ENCODE measurements at regions not wholly inside any gene's neighbourhood (a gene's known extent, or its start where the extent isn't known, plus 50 kb on each side); places are given as distances from the start of the nearest gene placed in this dataset.

- H3K27me3 ChIP-seq = no peaks in the 10 kb centered on the region
- no peak for TF ChIP-seq CTCF (IDR thresholded peaks at IDR 0.05; ENCODE audit: low read depth, low read length)
- no peak for DNase-seq (ENCODE audit: low read depth in 1 of 2, low spot score in 1 of 2)
- H3K27ac ChIP-seq = no peak overlapping the region
- no peaks in the 10 kb centered on the region for H3K9me3 ChIP-seq (ENCODE audit: low read depth)
- no peak overlapping the region for H3K4me3 ChIP-seq
- no peaks in the 10 kb centered on the region for H3K4me1 ChIP-seq (ENCODE audit: low read depth)
- H3K36me3 ChIP-seq = no peaks in the 10 kb centered on the region
Measured at GRCh38 chr5:30267026-30267425, 926.5 kb upstream of the CDH6 start.

- Histone ChIP-seq H3K36me3 (no peaks in the 10 kb centered on the region), H3K27me3 (no peaks in the 10 kb centered on the region), H3K9me3 (ENCODE audit: low read depth) (no peaks in the 10 kb centered on the region), H3K27ac (no peak overlapping the region), H3K4me3 (no peak overlapping the region), H3K4me1 (ENCODE audit: low read depth) (no peaks in the 10 kb centered on the region)
- no peak for TF ChIP-seq CTCF (IDR thresholded peaks at IDR 0.05; ENCODE audit: low read depth, low read length)
- no peak for DNase-seq (ENCODE audit: low read depth in 1 of 2, low spot score in 1 of 2)
Measured at GRCh38 chr5:30239331-30240022, 954.0 kb upstream of the CDH6 start.

DNA sequence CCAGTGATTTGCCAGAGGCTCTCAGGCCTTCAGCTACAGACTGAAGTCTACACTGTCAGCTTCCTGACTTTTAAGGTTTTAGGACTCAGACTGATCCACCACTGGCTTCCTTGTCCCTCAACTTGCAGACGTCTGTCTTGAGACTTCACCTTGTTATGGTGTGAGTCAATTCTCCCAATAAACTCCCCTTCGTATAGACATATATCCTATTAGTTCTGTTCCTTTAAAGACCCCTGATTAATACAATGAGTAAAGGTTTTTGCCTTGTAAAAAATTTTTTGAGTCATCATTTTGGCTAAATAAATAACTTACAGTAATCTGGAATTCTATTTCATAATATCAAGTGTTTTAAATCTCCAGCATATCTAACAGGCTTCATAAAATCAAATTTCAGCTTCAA, 956.3 kb upstream of the CDH6 start:
- H3K9me3 ChIP-seq (ENCODE audit: low read depth) = no peaks in the 10 kb centered on the region
- H3K4me1 ChIP-seq (ENCODE audit: low read depth) = no peaks in the 10 kb centered on the region
- H3K27me3 ChIP-seq = no peaks in the 10 kb centered on the region
- no peak overlapping the region for H3K4me3 ChIP-seq
- no peaks in the 10 kb centered on the region for H3K36me3 ChIP-seq
- no peak overlapping the region for H3K27ac ChIP-seq
- no peak for DNase-seq (ENCODE audit: low read depth in 1 of 2, low spot score in 1 of 2)
- no peak for TF ChIP-seq CTCF (IDR thresholded peaks at IDR 0.05; ENCODE audit: low read depth, low read length)

GRCh38 chr5:30209755-30210154, 983.7 kb upstream of the CDH6 start:
- Histone ChIP-seq H3K4me3 (no peak overlapping the region), H3K27ac (no peak overlapping the region), H3K36me3 (no peaks in the 10 kb centered on the region), H3K4me1 (ENCODE audit: low read depth) (no peaks in the 10 kb centered on the region), H3K9me3 (ENCODE audit: low read depth) (no peaks in the 10 kb centered on the region), H3K27me3 (no peaks in the 10 kb centered on the region)
- DNase-seq (ENCODE audit: low read depth in 1 of 2, low spot score in 1 of 2) = no peak
- no peak for TF ChIP-seq CTCF (IDR thresholded peaks at IDR 0.05; ENCODE audit: low read depth, low read length)

DNA sequence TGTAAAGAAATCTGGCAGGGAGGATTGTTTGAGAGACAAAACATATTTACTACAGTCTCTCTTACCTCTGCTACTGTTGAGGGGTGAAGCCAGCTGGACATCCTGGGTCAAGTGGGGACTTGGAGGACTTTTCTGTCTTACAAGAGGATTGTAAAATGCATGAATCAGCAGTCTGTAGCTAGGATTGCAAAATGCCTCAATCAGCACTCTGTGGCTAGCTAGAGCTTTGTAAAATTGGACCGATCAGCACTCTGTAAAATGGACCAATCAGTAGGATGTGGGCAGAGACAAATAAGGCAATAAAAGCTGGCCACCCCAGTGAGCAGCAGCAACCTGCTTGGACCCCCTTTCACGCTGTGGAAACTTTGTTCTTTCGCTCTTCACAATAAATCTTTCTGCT, 995.8 kb upstream of the CDH6 start:
- no peaks in the 10 kb centered on the region for H3K4me1 ChIP-seq (ENCODE audit: low read depth)
- DNase-seq (ENCODE audit: low read depth in 1 of 2, low spot score in 1 of 2) = no peak
- TF ChIP-seq CTCF (IDR thresholded peaks at IDR 0.05; ENCODE audit: low read depth, low read length) = no peak
- no peak overlapping the region for H3K4me3 ChIP-seq
- no peaks in the 10 kb centered on the region for H3K9me3 ChIP-seq (ENCODE audit: low read depth)
- no peaks in the 10 kb centered on the region for H3K36me3 ChIP-seq
- H3K27me3 ChIP-seq = no peaks in the 10 kb centered on the region
- H3K27ac ChIP-seq = no peak overlapping the region

Measured in cardiac muscle cell (in vitro differentiated cells and primary cell).